ENCODE measurements at regions not wholly inside any gene's neighbourhood (a gene's known extent, or its start where the extent isn't known, plus 50 kb on each side); places are given as distances from the start of the nearest gene placed in this dataset.

DNA sequence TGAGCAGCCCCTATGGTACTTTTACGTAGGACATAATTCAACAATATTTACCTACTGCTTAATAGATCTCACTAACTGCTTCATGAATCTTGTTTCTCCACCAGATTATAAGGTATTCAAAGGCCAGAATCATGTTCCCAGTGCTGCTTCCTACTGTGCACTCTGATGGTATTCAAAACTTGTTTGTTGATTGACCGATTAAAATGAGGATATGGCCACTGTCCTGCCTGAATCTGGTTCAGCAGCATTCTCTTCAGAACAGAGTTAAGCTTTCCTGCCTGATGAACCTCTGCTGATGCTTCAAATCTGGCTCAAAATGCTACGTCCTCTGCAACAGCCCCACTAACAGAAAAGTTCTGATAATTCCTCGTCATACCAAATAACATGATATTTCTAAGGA is 150.7 kb upstream of the ZNF462 start:
- TF ChIP-seq, protein P1, sequence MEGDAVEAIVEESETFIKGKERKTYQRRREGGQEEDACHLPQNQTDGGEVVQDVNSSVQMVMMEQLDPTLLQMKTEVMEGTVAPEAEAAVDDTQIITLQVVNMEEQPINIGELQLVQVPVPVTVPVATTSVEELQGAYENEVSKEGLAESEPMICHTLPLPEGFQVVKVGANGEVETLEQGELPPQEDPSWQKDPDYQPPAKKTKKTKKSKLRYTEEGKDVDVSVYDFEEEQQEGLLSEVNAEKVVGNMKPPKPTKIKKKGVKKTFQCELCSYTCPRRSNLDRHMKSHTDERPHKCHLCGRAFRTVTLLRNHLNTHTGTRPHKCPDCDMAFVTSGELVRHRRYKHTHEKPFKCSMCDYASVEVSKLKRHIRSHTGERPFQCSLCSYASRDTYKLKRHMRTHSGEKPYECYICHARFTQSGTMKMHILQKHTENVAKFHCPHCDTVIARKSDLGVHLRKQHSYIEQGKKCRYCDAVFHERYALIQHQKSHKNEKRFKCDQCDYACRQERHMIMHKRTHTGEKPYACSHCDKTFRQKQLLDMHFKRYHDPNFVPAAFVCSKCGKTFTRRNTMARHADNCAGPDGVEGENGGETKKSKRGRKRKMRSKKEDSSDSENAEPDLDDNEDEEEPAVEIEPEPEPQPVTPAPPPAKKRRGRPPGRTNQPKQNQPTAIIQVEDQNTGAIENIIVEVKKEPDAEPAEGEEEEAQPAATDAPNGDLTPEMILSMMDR (IDR thresholded peaks at IDR 0.05), result no peak
- TF ChIP-seq POLR2A (IDR thresholded peaks at IDR 0.05), result no peak

Data from lower leg skin (tissue), 3 donors.